A549 (cell line): ENCODE measurements at regions not wholly inside any gene's neighbourhood (a gene's known extent, or its start where the extent isn't known, plus 50 kb on each side); places are given as distances from the start of the nearest gene placed in this dataset.

Source experiments
- ATAC-seq, 2 experiments: fragments of 200-7000 bp in 1 of 2; fragments of >200 bp in 1 of 2; cut with Nextera tagmentation in 1 of 2; cut with Tn5 transposase in 1 of 2; 3 replicates each; pipeline versions ENCODE4 v1.8.0 to v1.9.1; 2018 to 2020; ENCODE audit warnings: mild to moderate bottlenecking in 1 of 2, moderate library complexity in 1 of 2
- CTCF ChIA-PET: fragments of 300-600 bp; sonication (Branson Sonifier 250); formaldehyde crosslinking; extraction: SDS; loops from one replicate; lab custom pipeline; 2021; ENCODE audit warnings: antibody characterized with exemption, inconsistent platforms; lab: Yijun Ruan, JAX
- POLR2A ChIA-PET: fragments of 350-600 bp; formaldehyde crosslinking; extraction: SDS; loops from one replicate; lab custom pipeline; 2021; ENCODE audit warnings: antibody characterized with exemption, inconsistent platforms; lab: Yijun Ruan, JAX
- DNase-seq, 2 experiments: peaks; one replicate each; pipeline versions ENCODE4 v3.0.0 to v3.0.0-alpha.2; 2011 to 2016; ENCODE audit warnings: low read depth in 1 of 2, low spot score in 1 of 2
- FAIRE-seq: peaks from 2 replicates; lab custom pipeline; 2011; peaks lifted over from hg19 to GRCh38; lab: Jason Lieb, UNC
- H3K27ac ChIP-seq, 2 experiments: fragments of >200 bp; sonication (Bioruptor Twin); formaldehyde crosslinking; 3 replicates each; pipeline ENCODE4 v1.5.1; 2016 to 2017
- H3K4me1 ChIP-seq: fragments of >200 bp; sonication (Bioruptor Twin); formaldehyde crosslinking; 3 replicates; pipeline ENCODE4 v1.6.1; 2016
- H3K4me2 ChIP-seq: fragments of >200 bp; sonication (Bioruptor Twin); formaldehyde crosslinking; 3 replicates; pipeline ENCODE4 v1.6.1; 2016
- H3K4me3 ChIP-seq: fragments of >200 bp; sonication (Bioruptor Twin); formaldehyde crosslinking; 3 replicates; pipeline ENCODE4 v1.5.1; 2016
- H3K9me3 ChIP-seq: fragments of >200 bp; sonication (Bioruptor Twin); formaldehyde crosslinking; 3 replicates; pipeline ENCODE4 v1.6.1; 2016
- ATOH8 ChIP-seq: fragments of 250-450 bp; sonication (Bioruptor Pico); IDR thresholded peaks from 2 replicates; pipeline ENCODE4 v1.5.0; 2020; ENCODE audit warnings: low read depth, mild to moderate bottlenecking, moderate library complexity
- BHLHE40 ChIP-seq: IDR thresholded peaks from 2 replicates; pipeline ENCODE4 v1.6.1; 2012; ENCODE audit warnings: low read depth, low read length, inconsistent platforms
- CBX2 ChIP-seq: fragments of 200-600 bp; sonication (generic); IDR thresholded peaks from 2 replicates; pipeline ENCODE4 v1.6.1; 2016; ENCODE audit warnings: low read depth, mild to moderate bottlenecking, borderline replicate concordance
- CEBPB ChIP-seq, 2 experiments: fragments of >200 bp in 1 of 2; sonication (Bioruptor Twin) in 1 of 2; formaldehyde crosslinking in 1 of 2; IDR thresholded peaks; 2 replicates each; pipeline ENCODE4 v1.6.1; 2012 to 2016
- CTCF ChIP-seq: fragments of >200 bp; sonication (Bioruptor Twin); formaldehyde crosslinking; IDR thresholded peaks from 3 replicates; pipeline ENCODE4 v1.5.1; 2016
- EHMT2 ChIP-seq: fragments of 200-600 bp; sonication (generic); IDR thresholded peaks from 2 replicates; pipeline ENCODE4 v1.6.1; 2016; ENCODE audit warnings: antibody characterized with exemption, low read depth, mild to moderate bottlenecking, moderate library complexity
- EP300 ChIP-seq, 2 experiments: fragments of >200 bp; sonication (Bioruptor Twin); formaldehyde crosslinking; IDR thresholded peaks; 2 replicates in 1 of 2; 3 replicates in 1 of 2; pipeline ENCODE4 v1.6.1; 2016 to 2017
- FOSB ChIP-seq: fragments of 250-450 bp; sonication (Bioruptor Pico); IDR thresholded peaks from 2 replicates; pipeline ENCODE4 v1.5.0; 2020; ENCODE audit warnings: mild to moderate bottlenecking, moderate library complexity
- FOSL2 ChIP-seq, 2 experiments: fragments of 450-650 bp in 1 of 2; fragments of >200 bp in 1 of 2; sonication (Bioruptor Twin) in 1 of 2; formaldehyde crosslinking; IDR thresholded peaks; 2 replicates each; pipeline versions ENCODE4 v1.5.0 to v1.6.1; 2016 to 2020; ENCODE audit warnings: mild to moderate bottlenecking in 1 of 2, moderate library complexity in 1 of 2
- GATA3 ChIP-seq: IDR thresholded peaks from 2 replicates; pipeline ENCODE4 v1.6.1; 2012; ENCODE audit warnings: borderline replicate concordance
- HDAC2 ChIP-seq: fragments of 200-600 bp; sonication (generic); IDR thresholded peaks from 2 replicates; pipeline ENCODE4 v1.6.1; 2016
- HOXA7 ChIP-seq: fragments of 250-450 bp; sonication (Bioruptor Pico); IDR thresholded peaks from 2 replicates; pipeline ENCODE4 v1.5.0; 2020; ENCODE audit warnings: mild to moderate bottlenecking, moderate library complexity
- HOXB5 ChIP-seq: fragments of 250-450 bp; sonication (Bioruptor Pico); IDR thresholded peaks from 2 replicates; pipeline ENCODE4 v1.5.0; 2020; ENCODE audit warnings: mild to moderate bottlenecking, moderate library complexity
- JUN ChIP-seq, 2 experiments: fragments of >200 bp; sonication (Bioruptor Twin); formaldehyde crosslinking; IDR thresholded peaks; 2 replicates in 1 of 2; 3 replicates in 1 of 2; pipeline ENCODE4 v1.6.1; 2016 to 2017
- MAX ChIP-seq: IDR thresholded peaks from 2 replicates; pipeline ENCODE4 v1.6.1; 2012
- MYC ChIP-seq: IDR thresholded peaks from 2 replicates; pipeline ENCODE4 v1.6.1; 2012; ENCODE audit warnings: mild to moderate bottlenecking, inconsistent platforms, low read length, improper control_type of control experiment, borderline replicate concordance
- NFE2L2 ChIP-seq: fragments of 150-350 bp; conservative IDR thresholded peaks from 2 replicates; pipeline ENCODE4 v1.6.1; 2014; ENCODE audit warnings: low read length
- NR3C1 ChIP-seq: fragments of >200 bp; sonication (Bioruptor Twin); formaldehyde crosslinking; IDR thresholded peaks from 3 replicates; pipeline ENCODE4 v1.6.1; 2017
- POLR2A ChIP-seq: IDR thresholded peaks from 2 replicates; pipeline ENCODE4 v1.6.1; 2012; ENCODE audit warnings: mild to moderate bottlenecking, low read length
- REST ChIP-seq: fragments of 200-600 bp; sonication (generic); IDR thresholded peaks from 2 replicates; pipeline ENCODE4 v1.6.1; 2016; ENCODE audit warnings: antibody characterized with exemption, mild to moderate bottlenecking, moderate library complexity
- TP53 ChIP-seq: fragments of 250-450 bp; sonication (Bioruptor Pico); IDR thresholded peaks from 2 replicates; pipeline ENCODE4 v1.5.0; 2021; ENCODE audit warnings: mild to moderate bottlenecking, moderate library complexity
- ZC3H11A ChIP-seq: fragments of 450-650 bp; IDR thresholded peaks from 2 replicates; pipeline ENCODE4 v1.6.1; 2014; ENCODE audit warnings: antibody characterized with exemption, mild to moderate bottlenecking
- ZFP36 ChIP-seq: fragments of 450-650 bp; IDR thresholded peaks from 2 replicates; pipeline ENCODE4 v1.6.1; 2014; ENCODE audit warnings: borderline replicate concordance; ENCODE audit not compliant: partially characterized antibody
- ZSCAN20 ChIP-seq: fragments of 250-450 bp; sonication (Bioruptor Pico); IDR thresholded peaks from 2 replicates; pipeline ENCODE4 v1.8.0; 2022; ENCODE audit warnings: mild to moderate bottlenecking, moderate library complexity
- WGBS: methylation state at CpG from one replicate; pipeline ENCODE4 v1.1.6; 2017; ENCODE audit errors: missing lambda C conversion rate; 5-methylcytosine and 5-hydroxymethylcytosine counted together

GRCh38 chr1:79375352-79375751 is 368.8 kb upstream of the ADGRL4 start:
- CTCF ChIA-PET = interaction anchor here (1.0 kb wide), 1 partner anchor 11 kb away, joined by 4 read pairs; no protein-coding TSS in a partner anchor
- FAIRE-seq = no peak
- no peaks in the 10 kb centered on the region for H3K9me3 ChIP-seq
- no peak overlapping the region for H3K27ac ChIP-seq
- no peak for TF ChIP-seq CBX2
- TF ChIP-seq ZC3H11A = no peak
- no peak for TF ChIP-seq FOSL2 (IDR thresholded peaks at IDR 0.05)
- TF ChIP-seq FOSL2 (CRISPR knock-in tag; IDR thresholded peaks at IDR 0.05) = no peak
- no peak for TF ChIP-seq BHLHE40
- no peak for TF ChIP-seq REST
- no peak for TF ChIP-seq NFE2L2
- no peak for TF ChIP-seq ZSCAN20 (CRISPR knock-in tag)
- no peak for TF ChIP-seq ZFP36
- no peak for TF ChIP-seq ATOH8
- TF ChIP-seq JUN (IDR thresholded peaks at IDR 0.05) = no peak
- TF ChIP-seq EHMT2 = no peak
- no peak for TF ChIP-seq FOSB (CRISPR knock-in tag)
- TF ChIP-seq MYC = no peak
- TF ChIP-seq CEBPB (IDR thresholded peaks at IDR 0.05) = no peak
- no peak for TF ChIP-seq NR3C1
- TF ChIP-seq, all 56 proteins: peak for 0
- Histone ChIP-seq H3K4me3 (no peak overlapping the region), H3K4me2 (no peak overlapping the region), H3K4me1 (no peaks in the 10 kb centered on the region)
- no peak for ATAC-seq
- no peak for DNase-seq
- POLR2A ChIA-PET = no interaction called here
- 0% methylated on average over 1 of the region's 1 CpG for WGBS

- TF ChIP-seq MAX (no peak), FOSL2 (IDR thresholded peaks at IDR 0.05) (no peak), FOSL2 (CRISPR knock-in tag; IDR thresholded peaks at IDR 0.05) (no peak)
- TF ChIP-seq, all 56 proteins: peak for 0
- no peak for FAIRE-seq
- H3K4me3 ChIP-seq = no peak overlapping the region
- no peaks in the 10 kb centered on the region for H3K4me1 ChIP-seq
- 25% methylated on average over 1 of the region's 1 CpG for WGBS
- DNase-seq = no peak
- POLR2A ChIA-PET = no interaction called here
- no peak overlapping the region for H3K4me2 ChIP-seq
- CTCF ChIA-PET = no interaction called here
- no peak overlapping the region for H3K27ac ChIP-seq
- no peak for ATAC-seq
- no peaks in the 10 kb centered on the region for H3K9me3 ChIP-seq
Observed at GRCh38 chr1:79374397-79374796, 367.9 kb upstream of the ADGRL4 start.

GRCh38 chr1:79373481-79374125 is 367.1 kb upstream of the ADGRL4 start:
- POLR2A ChIA-PET = no interaction called here
- no peak for DNase-seq
- Histone ChIP-seq H3K4me1 (no peaks in the 10 kb centered on the region), H3K27ac (no peak overlapping the region), H3K4me2 (no peak overlapping the region), H3K9me3 (no peaks in the 10 kb centered on the region), H3K4me3 (no peak overlapping the region)
- no peak for FAIRE-seq
- CTCF ChIA-PET = no interaction called here
- ATAC-seq = no peak
- WGBS = 0% methylated on average over 2 of the region's 2 CpGs
- TF ChIP-seq CTCF (no peak), TP53 (CRISPR knock-in tag) (no peak), EP300 (IDR thresholded peaks at IDR 0.05) (no peak), EHMT2 (no peak), HDAC2 (no peak), CBX2 (no peak), GATA3 (no peak), ZSCAN20 (CRISPR knock-in tag) (no peak), FOSB (CRISPR knock-in tag) (no peak), HOXA7 (CRISPR knock-in tag) (no peak), POLR2A (no peak), HOXB5 (CRISPR knock-in tag) (no peak), REST (no peak)
